ENCODE measurements at regions not wholly inside any gene's neighbourhood (a gene's known extent, or its start where the extent isn't known, plus 50 kb on each side); places are given as distances from the start of the nearest gene placed in this dataset.

- no peak overlapping the region for H3K4me3 ChIP-seq (ENCODE audit: low read depth in 1 of 2, low read length in 1 of 2)
- peaks cover 3 to 11% of the 10 kb centered on the region in 2 experiments for H3K4me1 ChIP-seq (ENCODE audit: control insufficient read depth in 1 of 2, insufficient read depth in 1 of 2, low read depth in 1 of 2, low read length in 1 of 2)
- no peaks in the 10 kb centered on the region for H3K9me3 ChIP-seq
- H3K36me3 ChIP-seq = no peaks in the 10 kb centered on the region
- no peaks in the 10 kb centered on the region for H3K27me3 ChIP-seq
- H3K27ac ChIP-seq = no peak overlapping the region
- no peak for TF ChIP-seq CTCF (IDR thresholded peaks at IDR 0.05)
Measured at GRCh38 chr15:96733721-96734120, 403.2 kb downstream of the NR2F2 start.

- H3K4me1 ChIP-seq (ENCODE audit: control insufficient read depth in 1 of 2, insufficient read depth in 1 of 2, low read depth in 1 of 2, low read length in 1 of 2) = no peaks in the 10 kb centered on the region
- no peaks in the 10 kb centered on the region for H3K9me3 ChIP-seq
- TF ChIP-seq CTCF (IDR thresholded peaks at IDR 0.05) = no peak
- H3K4me3 ChIP-seq (ENCODE audit: low read depth in 1 of 2, low read length in 1 of 2) = no peak overlapping the region
- no peak overlapping the region for H3K27ac ChIP-seq
- no peaks in the 10 kb centered on the region for H3K36me3 ChIP-seq
- H3K27me3 ChIP-seq = no peaks in the 10 kb centered on the region
Measured at GRCh38 chr15:96735632-96736240, 405.2 kb downstream of the NR2F2 start.

- H3K27ac ChIP-seq = no peak overlapping the region
- H3K36me3 ChIP-seq = no peaks in the 10 kb centered on the region
- H3K4me3 ChIP-seq (ENCODE audit: low read depth in 1 of 2, low read length in 1 of 2) = no peak overlapping the region
- H3K4me1 ChIP-seq (ENCODE audit: control insufficient read depth in 1 of 2, insufficient read depth in 1 of 2, low read depth in 1 of 2, low read length in 1 of 2) = no peaks in the 10 kb centered on the region
- H3K27me3 ChIP-seq = no peaks in the 10 kb centered on the region
- no peak for TF ChIP-seq CTCF (IDR thresholded peaks at IDR 0.05)
- H3K9me3 ChIP-seq = no peaks in the 10 kb centered on the region
Measured at GRCh38 chr15:96736384-96736783, 405.9 kb downstream of the NR2F2 start.

GRCh38 chr15:96737408-96737807, 406.9 kb downstream of the NR2F2 start:
- no peak for TF ChIP-seq CTCF (IDR thresholded peaks at IDR 0.05)
- H3K4me1 ChIP-seq (ENCODE audit: control insufficient read depth in 1 of 2, insufficient read depth in 1 of 2, low read depth in 1 of 2, low read length in 1 of 2) = no peaks in the 10 kb centered on the region
- H3K27ac ChIP-seq = no peak overlapping the region
- no peaks in the 10 kb centered on the region for H3K9me3 ChIP-seq
- no peak overlapping the region for H3K4me3 ChIP-seq (ENCODE audit: low read depth in 1 of 2, low read length in 1 of 2)
- no peaks in the 10 kb centered on the region for H3K27me3 ChIP-seq
- no peaks in the 10 kb centered on the region for H3K36me3 ChIP-seq

- H3K27ac ChIP-seq = no peak overlapping the region
- H3K27me3 ChIP-seq = peaks cover 10% of the 10 kb centered on the region
- H3K9me3 ChIP-seq = no peaks in the 10 kb centered on the region
- TF ChIP-seq CTCF (IDR thresholded peaks at IDR 0.05) = no peak
- no peak overlapping the region for H3K4me3 ChIP-seq (ENCODE audit: low read depth in 1 of 2, low read length in 1 of 2)
- peaks cover 0 to 14% of the 10 kb centered on the region in 2 experiments for H3K4me1 ChIP-seq (ENCODE audit: control insufficient read depth in 1 of 2, insufficient read depth in 1 of 2, low read depth in 1 of 2, low read length in 1 of 2)
- no peaks in the 10 kb centered on the region for H3K36me3 ChIP-seq
Measured at GRCh38 chr15:96746665-96747064, 416.2 kb downstream of the NR2F2 start.
